OCI-LY3 (cell line): ENCODE measurements at regions not wholly inside any gene's neighbourhood (a gene's known extent, or its start where the extent isn't known, plus 50 kb on each side); places are given as distances from the start of the nearest gene placed in this dataset.

Source experiments
- H2AFZ ChIP-seq: fragments of 200-600, 300-600 bp; shearing (Covaris generic); 2 replicates; pipeline ENCODE4 v1.6.0; 2014; ENCODE audit warnings: antibody characterized with exemption, low read depth, low read length
- H3K27ac ChIP-seq: fragments of 200-600, 300-600 bp; sonication (generic); 2 replicates; pipeline ENCODE4 v1.5.1; 2014; ENCODE audit warnings: mild to moderate bottlenecking, low read length, moderate library complexity, mixed read lengths
- H3K27me3 ChIP-seq: fragments of 200-600, 300-600 bp; sonication (generic); 2 replicates; pipeline ENCODE4 v1.6.1; 2014; ENCODE audit warnings: low read depth, low read length, mixed read lengths
- H3K36me3 ChIP-seq: fragments of 200-600, 300-600 bp; sonication (generic); replicated peaks from 2 replicates; pipeline ENCODE3; 2014; ENCODE audit warnings: low read depth, low read length, mixed read lengths
- H3K4me1 ChIP-seq: fragments of 300-600, 200-600 bp; sonication (generic); 2 replicates; pipeline ENCODE4 v1.6.1; 2014; ENCODE audit warnings: low read length, mixed read lengths
- H3K4me2 ChIP-seq: fragments of 200-600, 300-600 bp; sonication (generic); 2 replicates; pipeline ENCODE4 v1.6.1; 2014; ENCODE audit warnings: low read length, mixed read lengths
- H3K4me3 ChIP-seq: fragments of 300-600, 200-600 bp; sonication (generic); 2 replicates; pipeline ENCODE4 v1.5.1; 2014; ENCODE audit warnings: antibody characterized with exemption, mild to moderate bottlenecking, low read length, moderate library complexity
- H3K79me2 ChIP-seq: fragments of 300-600, 200-600 bp; shearing (Covaris generic); 2 replicates; pipeline ENCODE4 v1.6.1; 2014; ENCODE audit warnings: mild to moderate bottlenecking, low read length, mixed read lengths
- H3K9ac ChIP-seq: fragments of 300-600, 200-600 bp; shearing (Covaris generic); 2 replicates; pipeline ENCODE4 v1.6.0; 2014; ENCODE audit warnings: mild to moderate bottlenecking, low read length, moderate library complexity
- H3K9me3 ChIP-seq: fragments of 200-600, 300-600 bp; shearing (Covaris generic); 2 replicates; pipeline ENCODE4 v1.6.1; 2014; ENCODE audit warnings: low read length, mixed read lengths; ENCODE audit not compliant: insufficient read depth
- H4K20me1 ChIP-seq: fragments of 200-600, 300-600 bp; sonication (generic); 2 replicates; pipeline ENCODE4 v1.6.1; 2016; ENCODE audit warnings: low read length, mixed read lengths; ENCODE audit not compliant: insufficient read depth
- EZH2phosphoT487 ChIP-seq: fragments of 200-600 bp; shearing (Covaris generic); IDR thresholded peaks from 2 replicates; pipeline ENCODE4 v1.6.1; 2018; ENCODE audit warnings: antibody characterized with exemption, mixed run types, low read depth
- TF ChIP-seq, protein P1 (sequence below): fragments of 200-600, 300-600 bp; sonication (generic); IDR thresholded peaks from 2 replicates; pipeline ENCODE4 v1.5.1; 2014; ENCODE audit warnings: antibody characterized with exemption, low read length, low read depth

DNA sequence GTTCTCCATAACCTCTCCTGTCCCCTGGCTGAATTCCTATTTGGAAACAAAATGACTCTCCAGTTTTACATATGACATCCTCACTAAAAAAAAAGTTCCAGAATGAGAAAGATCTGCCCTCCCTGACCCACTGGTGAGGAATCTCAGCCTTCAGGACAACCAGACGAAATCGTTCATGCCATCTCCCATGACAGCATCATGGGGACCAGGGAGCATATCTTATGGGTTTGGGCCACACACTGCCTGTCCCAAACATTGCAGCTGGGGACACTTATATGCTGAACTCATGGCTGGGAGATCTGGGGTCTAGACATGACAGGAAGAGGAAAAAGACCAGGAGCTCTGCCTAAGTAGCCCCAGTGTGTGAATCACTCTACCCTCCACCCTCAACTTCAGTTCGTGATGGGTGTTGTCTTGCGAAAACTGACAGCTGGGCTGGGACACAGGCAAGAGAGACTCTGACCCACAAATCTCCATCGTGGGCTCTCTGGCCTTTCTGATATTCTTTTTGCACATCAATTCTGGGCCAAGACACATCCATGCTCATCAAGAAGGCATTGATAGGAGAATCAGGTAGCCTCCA is 102.0 kb downstream of the ZNF280B start:
- Histone ChIP-seq H3K27ac (no peak overlapping the region), H3K4me1 (peaks cover 53% of the 10 kb centered on the region), H3K27me3 (peaks cover 33% of the 10 kb centered on the region), H3K9ac (no peak overlapping the region), H4K20me1 (no peaks in the 10 kb centered on the region), H3K9me3 (no peaks in the 10 kb centered on the region), H3K4me2 (no peak overlapping the region), H3K36me3 (no peaks in the 10 kb centered on the region), H2AFZ (no peak overlapping the region), H3K4me3 (no peak overlapping the region), H3K79me2 (no peaks in the 10 kb centered on the region)
- TF ChIP-seq, protein P1, sequence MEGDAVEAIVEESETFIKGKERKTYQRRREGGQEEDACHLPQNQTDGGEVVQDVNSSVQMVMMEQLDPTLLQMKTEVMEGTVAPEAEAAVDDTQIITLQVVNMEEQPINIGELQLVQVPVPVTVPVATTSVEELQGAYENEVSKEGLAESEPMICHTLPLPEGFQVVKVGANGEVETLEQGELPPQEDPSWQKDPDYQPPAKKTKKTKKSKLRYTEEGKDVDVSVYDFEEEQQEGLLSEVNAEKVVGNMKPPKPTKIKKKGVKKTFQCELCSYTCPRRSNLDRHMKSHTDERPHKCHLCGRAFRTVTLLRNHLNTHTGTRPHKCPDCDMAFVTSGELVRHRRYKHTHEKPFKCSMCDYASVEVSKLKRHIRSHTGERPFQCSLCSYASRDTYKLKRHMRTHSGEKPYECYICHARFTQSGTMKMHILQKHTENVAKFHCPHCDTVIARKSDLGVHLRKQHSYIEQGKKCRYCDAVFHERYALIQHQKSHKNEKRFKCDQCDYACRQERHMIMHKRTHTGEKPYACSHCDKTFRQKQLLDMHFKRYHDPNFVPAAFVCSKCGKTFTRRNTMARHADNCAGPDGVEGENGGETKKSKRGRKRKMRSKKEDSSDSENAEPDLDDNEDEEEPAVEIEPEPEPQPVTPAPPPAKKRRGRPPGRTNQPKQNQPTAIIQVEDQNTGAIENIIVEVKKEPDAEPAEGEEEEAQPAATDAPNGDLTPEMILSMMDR: no peak
- no peak for TF ChIP-seq EZH2phosphoT487

DNA sequence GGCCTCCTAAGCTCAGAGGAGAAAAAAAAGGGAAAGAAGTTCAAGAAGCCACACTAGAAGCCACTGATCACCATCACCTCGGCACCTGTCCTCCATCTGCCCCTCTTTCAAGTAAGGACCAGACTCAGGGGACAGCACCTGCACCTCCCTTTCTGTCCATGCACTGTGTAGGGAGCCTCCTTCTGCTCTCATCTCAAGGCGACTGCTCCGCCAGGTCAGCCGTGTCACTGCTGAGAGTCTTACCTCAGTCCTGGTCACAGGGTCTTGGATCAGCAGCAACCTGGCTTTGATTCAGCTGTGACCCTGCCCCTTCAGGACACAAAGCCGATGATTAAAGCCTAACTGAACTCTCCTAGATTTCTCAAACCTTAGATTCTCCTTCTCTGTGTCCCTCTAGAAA is 101.5 kb downstream of the ZNF280B start:
- H3K27me3 ChIP-seq: peaks cover 33% of the 10 kb centered on the region
- TF ChIP-seq, protein P1: no peak
- TF ChIP-seq EZH2phosphoT487: no peak
- H2AFZ ChIP-seq: no peak overlapping the region
- H3K36me3 ChIP-seq: no peaks in the 10 kb centered on the region
- no peaks in the 10 kb centered on the region for H4K20me1 ChIP-seq
- H3K4me2 ChIP-seq: no peak overlapping the region
- no peaks in the 10 kb centered on the region for H3K79me2 ChIP-seq
- H3K4me1 ChIP-seq: peaks cover 53% of the 10 kb centered on the region
- no peaks in the 10 kb centered on the region for H3K9me3 ChIP-seq
- H3K4me3 ChIP-seq: no peak overlapping the region
- no peak overlapping the region for H3K9ac ChIP-seq
- no peak overlapping the region for H3K27ac ChIP-seq

DNA sequence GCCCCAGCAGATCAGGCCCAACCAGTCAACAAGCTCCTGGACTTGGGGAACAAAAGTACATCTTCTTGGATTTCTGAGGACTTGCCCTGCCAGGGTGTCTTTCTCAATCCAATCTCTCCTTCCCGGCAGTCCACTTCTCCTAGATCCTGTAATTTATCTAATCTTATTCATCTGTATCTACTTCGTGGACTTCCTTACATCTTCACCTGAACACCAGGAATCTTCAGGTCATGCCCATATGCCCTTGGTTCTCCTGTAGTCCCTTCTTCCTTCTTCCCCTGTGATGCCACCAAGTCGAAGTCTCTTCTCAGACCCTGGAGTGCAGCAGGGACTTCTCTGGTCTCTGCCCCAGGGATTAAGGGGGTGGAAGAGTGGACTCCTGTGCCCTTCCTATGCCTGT is 100.3 kb downstream of the ZNF280B start:
- Histone ChIP-seq H2AFZ (no peak overlapping the region), H3K27ac (no peak overlapping the region), H3K4me2 (no peak overlapping the region), H3K36me3 (no peaks in the 10 kb centered on the region), H4K20me1 (no peaks in the 10 kb centered on the region), H3K4me3 (no peak overlapping the region), H3K9ac (no peak overlapping the region), H3K9me3 (no peaks in the 10 kb centered on the region), H3K4me1 (peaks cover 53% of the 10 kb centered on the region), H3K79me2 (no peaks in the 10 kb centered on the region), H3K27me3 (peaks cover 41% of the 10 kb centered on the region)
- TF ChIP-seq, protein P1: no peak
- TF ChIP-seq EZH2phosphoT487: no peak

DNA sequence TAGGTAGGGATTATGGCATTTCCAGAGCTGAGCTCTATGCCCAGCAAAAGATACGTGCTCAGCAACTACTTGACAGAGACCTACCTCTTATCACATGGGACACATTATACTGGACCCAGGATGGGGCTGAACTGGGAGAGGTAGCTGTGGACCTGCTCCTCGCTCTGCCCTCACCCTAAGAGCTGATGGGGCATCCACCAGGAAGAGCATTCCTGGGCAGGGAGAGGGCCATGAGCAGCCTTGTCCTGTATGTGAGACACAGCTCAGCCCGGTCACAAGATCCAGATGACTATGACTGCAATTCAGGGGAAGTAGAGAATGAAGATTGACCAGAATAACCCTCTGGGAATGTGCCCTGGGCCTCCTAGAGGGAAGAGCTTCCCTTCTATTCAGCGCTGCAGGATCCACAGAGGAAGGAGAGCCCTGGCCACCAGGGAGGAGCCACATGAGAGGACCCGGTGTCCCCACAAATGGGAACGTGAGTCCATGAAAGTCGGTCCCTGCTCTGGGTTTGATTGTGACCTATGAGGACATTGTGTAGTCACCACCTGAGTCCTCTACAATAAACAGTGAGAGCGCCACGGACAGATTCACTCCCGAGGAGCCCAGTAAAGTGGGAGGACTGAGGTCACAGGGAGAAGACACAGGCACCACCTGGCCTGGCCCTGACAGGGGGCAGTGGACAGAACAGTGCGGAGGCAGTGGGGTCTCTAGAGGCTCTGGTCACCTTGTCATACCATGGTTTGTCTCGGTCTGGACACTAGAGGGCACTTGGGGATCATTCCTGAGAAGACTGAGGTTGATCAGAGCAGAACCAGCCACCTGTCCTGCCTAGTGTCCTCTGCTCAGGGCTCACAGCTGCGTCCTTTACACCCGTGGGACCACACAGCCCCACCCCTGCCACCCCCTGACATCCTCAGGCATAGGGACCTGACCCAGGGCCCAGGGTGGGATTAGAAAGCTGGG is 99.5 kb downstream of the ZNF280B start:
- Histone ChIP-seq H3K9ac (no peak overlapping the region), H3K27me3 (peaks cover 47% of the 10 kb centered on the region), H3K9me3 (no peaks in the 10 kb centered on the region), H3K4me1 (peaks cover 48% of the 10 kb centered on the region), H3K4me2 (peak overlapping the region; percentile 75), H3K79me2 (no peaks in the 10 kb centered on the region), H3K27ac (no peak overlapping the region), H3K36me3 (no peaks in the 10 kb centered on the region), H3K4me3 (peak overlapping the region; percentile 55; the same call in 1 of the 2 replicates), H4K20me1 (no peaks in the 10 kb centered on the region), H2AFZ (no peak overlapping the region)
- TF ChIP-seq EZH2phosphoT487: no peak
- TF ChIP-seq, protein P1: peak; percentile 58
